Embryonic facial prominence (tissue), 1 donor: ENCODE measurements at regions not wholly inside any gene's neighbourhood (a gene's known extent, or its start where the extent isn't known, plus 50 kb on each side); places are given as distances from the start of the nearest gene placed in this dataset.
"Not testable (repeated sequence)": the region's sequence is repeated elsewhere in the genome, so short reads cannot be mapped to it uniquely, and the experiment has no call there.

Experiments
- DNase-seq: peaks from one replicate; pipeline ENCODE4 v3.0.0-alpha.2; 2016; ENCODE audit errors: extremely low spot score

DNA sequence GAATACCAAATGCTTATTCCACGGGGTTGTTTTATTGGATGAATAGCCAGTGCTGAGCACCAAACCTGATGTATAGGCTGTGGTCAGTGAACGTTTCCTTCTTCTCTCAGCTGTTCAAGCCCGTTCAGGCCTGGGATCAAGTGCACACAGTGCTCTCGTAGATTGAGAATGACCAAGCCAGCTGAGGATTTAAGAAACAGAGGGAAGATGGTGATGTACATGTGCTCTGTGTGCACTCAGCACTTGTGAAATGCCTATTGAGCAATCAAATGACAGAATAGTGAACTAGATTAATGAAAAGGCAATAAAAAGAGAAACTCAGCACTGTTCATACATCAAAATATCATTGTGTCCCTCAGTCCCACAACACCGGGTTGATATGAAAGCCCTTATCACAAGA lies 302.5 kb downstream of the BMPER start:
- no peak for DNase-seq

DNA sequence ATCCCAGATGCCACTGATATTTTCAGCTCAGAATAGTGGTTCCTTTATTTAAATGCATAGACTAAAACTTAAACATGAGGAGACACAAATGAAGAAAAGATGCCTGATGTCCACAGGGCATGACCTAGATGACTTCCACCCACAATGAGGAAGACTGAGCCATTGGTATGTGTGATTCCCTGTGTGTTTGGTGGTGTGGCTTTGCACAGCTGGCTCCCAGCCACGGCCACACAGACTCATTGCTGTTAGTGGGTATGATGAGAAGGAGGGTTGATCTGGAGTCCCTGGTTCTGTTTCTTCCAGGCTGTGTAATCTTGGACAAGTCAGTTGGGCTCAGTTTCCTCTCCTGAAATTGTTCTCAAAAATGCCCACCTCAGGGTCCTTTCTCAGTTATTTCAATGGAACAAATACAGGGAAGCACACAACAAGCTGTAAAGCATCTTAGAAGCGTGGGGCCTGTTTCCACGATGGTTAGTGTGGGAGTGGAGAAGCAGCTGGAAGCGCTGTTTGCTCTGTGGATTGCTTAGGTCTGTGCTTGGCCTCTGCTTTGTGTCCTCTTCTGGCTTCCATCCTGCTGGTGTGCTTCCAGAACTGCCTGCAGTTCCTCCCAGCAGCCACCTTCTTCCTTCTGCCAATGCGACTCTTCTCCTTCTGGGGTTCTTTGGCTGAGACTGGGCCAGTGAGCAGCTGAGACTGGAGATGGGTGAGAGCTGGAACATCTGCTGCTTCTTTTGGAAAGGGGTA lies 303.7 kb downstream of the BMPER start:
- no peak for DNase-seq

- no peak for DNase-seq
These were observed 305.7 kb downstream of the BMPER start for GRCh38 chr7:34211018-34211417.

DNA sequence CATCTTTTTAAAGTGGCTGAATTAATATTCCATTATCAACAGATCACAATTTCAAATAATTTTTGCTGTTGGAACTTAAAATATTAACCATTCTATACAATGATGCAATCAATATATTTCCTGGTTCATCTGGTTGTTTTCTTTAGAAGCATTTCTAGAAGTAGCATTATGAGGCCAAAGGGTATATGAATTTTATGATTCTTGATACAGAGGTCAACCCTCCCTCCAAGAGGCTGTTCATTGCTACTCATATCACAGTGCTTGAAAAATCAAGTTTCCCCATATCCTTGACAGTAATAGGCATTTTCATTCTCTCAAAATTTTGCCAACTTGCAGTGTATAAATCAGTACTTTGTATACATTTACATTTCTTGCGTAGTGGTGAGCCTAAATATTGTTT lies 312.6 kb downstream of the BMPER start:
- no peak for DNase-seq

GRCh38 chr7:34219153-34219718 lies 313.9 kb downstream of the BMPER start:
- no peak for DNase-seq

- no peak for DNase-seq
These were observed 315.3 kb downstream of the BMPER start for GRCh38 chr7:34220506-34221185.

DNA sequence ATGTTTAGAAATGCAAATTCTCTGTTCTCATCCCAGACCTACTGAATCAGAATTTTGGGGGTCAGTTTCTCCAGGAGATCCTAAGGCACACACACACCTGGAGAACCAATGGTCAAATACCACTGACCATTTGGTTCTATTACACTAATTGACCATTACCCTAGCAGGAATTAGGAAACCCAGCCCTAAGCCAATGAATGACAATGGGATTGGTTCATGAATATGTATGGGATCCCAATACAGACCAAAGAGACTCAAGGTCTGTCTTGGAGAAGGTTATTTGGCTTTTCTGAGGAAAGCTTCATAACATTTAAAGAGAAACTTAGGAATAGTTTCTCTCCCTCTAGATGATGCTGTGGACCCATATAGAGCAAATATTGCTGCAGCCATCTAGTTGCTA lies 317.0 kb downstream of the BMPER start:
- no peak for DNase-seq

DNA sequence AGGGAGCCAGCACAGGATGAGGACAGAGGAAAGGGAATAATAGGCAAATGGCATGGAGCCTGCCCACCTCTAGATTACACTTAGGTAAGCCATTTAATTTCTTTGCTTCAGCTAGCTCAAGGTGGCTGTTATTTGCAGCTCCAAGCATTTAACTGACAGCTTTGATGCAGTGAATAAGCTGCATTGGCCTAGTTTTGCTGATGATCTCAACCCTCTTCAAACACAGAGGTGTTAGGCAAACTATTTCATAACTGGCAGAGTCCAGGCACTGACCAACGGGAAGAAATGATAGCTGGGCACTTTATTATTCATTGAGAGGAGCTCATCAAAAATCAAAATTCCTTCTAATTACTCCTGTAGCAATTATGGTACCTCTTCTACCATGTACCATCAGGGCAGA lies 317.4 kb downstream of the BMPER start:
- no peak for DNase-seq

DNA sequence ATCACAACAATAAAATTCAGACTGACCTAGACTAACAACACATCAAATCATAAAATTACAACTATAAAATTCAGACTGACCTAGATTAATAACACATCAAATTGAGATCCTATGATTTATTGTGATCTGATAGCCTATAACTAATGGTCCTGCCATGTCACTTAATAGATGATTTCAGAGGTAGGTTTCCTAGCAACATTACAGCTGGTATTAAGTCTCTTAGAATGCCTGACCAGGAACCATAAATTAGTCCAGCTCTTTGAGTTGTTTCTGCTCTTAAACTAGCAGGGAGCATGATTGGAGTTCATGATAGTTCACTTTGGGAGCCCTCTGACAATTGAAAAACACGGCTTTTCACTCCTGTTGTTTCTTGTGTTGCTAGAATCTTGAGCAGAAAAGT lies 318.9 kb downstream of the BMPER start:
- no peak for DNase-seq

- DNase-seq: no peak
These were observed 319.9 kb downstream of the BMPER start for GRCh38 chr7:34225193-34225592.

DNA sequence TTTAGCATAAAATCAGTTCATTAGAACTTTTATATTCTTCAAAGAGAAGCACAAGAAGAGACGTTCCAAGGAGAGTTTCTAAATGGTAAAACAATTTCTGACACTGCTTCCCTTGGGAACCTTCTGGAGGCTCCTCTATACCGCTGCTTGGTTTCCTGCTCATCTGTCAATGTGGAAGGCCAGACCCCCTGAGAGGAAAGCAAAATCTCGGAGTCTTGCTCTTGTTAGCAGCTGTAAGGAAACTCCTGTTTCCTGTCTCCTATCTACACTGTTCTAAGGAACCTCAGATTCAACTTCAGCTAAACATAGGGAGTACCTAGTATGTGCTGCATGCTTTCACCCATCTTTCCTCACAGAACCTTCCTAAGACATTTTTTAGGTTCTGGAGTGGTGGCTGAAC lies 322.2 kb downstream of the BMPER start:
- no peak for DNase-seq

- DNase-seq: not testable (repeated sequence)
These were observed 329.8 kb downstream of the BMPER start for GRCh38 chr7:34235101-34235500.

GRCh38 chr7:34236057-34236456 lies 330.7 kb downstream of the BMPER start:
- no peak for DNase-seq

DNA sequence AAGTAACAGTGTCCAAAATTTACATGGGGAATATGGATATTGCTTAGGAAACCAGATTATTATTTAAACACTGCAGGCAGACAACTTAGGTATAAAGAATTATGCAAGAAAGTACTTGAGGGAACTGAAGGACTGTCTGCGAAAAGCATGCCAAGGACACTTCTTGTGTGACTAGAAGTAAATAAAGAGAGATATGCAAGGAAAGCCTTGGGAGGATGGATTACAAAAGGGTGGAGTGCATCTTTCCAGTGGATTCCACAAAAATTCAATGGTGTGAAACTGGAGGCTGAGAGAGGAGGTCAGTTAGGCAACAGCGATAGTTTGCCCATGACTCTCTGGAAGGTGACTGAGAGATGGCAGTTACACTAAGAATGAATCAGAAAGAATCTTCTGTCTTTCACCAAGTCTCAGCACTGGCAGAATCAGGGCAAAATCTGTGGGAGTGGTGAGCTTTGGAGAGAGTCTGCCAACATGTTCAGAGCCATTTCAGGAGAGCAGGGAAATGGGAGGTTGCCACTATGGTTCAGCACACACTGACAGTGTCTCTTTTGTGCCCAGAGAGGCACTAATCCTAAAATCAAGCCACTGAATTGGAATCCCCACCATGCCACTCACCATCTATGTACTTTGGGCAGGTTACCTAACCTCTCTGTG lies 331.6 kb downstream of the BMPER start:
- no peak for DNase-seq

GRCh38 chr7:34237493-34237849 lies 332.1 kb downstream of the BMPER start:
- no peak for DNase-seq

GRCh38 chr7:34240417-34240816 lies 335.1 kb downstream of the BMPER start:
- no peak for DNase-seq

- DNase-seq: no peak
These were observed 337.1 kb downstream of the BMPER start for GRCh38 chr7:34242391-34242790.

DNA sequence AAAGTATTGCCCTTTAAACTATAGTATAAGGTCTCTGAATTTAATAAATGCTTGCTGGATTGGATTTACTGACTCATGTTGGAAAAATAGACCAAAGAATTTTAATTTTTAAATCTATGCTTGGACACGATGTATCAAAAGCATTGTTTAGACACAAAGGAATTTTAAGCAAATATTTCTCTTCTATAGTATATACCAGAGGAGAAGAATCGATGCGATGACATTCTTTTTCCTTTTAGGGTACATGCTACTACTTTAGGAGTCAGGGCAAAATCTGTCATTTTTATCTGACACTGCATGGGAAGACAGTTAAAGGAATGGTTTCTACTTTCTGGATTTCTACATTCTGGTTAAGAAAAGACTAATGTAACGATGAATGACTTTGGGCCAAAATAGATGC lies 339.9 kb downstream of the BMPER start:
- DNase-seq: no peak

DNA sequence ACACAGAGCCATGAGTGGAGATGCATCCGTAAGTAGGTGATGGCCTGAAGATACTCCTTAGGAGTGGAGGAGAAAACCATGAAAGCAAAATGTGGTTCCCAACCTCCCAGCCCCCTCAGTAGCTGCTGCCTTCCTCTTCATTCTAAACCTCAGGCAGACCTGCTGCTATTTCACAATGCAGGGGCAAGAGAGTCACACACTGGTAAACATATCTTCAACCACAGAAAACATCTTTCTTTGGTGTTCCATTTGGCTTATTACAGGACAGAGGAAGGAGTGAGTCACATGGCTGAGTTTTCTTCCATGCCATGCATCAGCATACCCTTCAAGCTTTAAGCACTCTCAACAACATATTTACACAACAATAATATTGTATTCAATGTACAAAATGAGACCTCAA lies 342.1 kb downstream of the BMPER start:
- DNase-seq: no peak

- DNase-seq: no peak
These were observed 343.9 kb downstream of the BMPER start for GRCh38 chr7:34249192-34249591.

GRCh38 chr7:34260279-34260678 lies 354.9 kb downstream of the BMPER start:
- DNase-seq: no peak

DNA sequence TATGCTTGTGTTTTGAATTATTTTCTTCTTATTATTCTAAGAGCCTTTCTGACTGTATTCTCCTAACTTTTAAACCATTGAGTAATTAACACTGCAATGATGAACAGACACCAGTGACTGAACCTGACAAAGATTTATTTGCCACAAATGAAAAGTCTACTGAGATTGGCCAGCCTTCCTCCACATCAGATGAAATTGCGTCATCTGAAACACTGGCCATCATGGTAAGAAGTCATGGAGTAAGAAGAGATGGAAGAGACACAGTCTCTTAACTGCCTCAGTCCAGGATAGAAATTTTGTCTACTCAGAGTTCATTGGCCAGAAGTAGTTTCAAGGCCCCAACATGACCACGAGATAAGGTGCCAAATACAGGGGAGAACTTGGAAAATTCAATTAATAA lies 357.8 kb downstream of the BMPER start:
- no peak for DNase-seq

DNA sequence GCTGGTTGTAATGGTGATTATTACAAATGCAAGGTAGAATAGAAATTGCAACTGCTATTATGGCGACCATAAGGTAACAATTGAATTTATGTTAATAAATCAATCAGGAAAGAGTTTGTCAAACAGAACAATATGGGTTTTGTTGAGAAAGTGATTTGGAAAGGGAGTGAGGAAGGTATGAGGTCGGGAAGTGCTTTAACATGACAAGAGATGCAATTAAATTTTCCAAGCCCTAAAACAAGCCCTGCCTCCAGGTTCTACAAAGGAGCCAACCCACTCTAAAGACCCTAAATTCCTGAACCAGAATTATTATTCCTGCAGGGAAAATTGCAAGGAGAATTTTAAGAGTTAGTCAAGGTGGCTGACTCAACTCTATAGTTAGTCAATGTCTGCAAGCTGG lies 363.7 kb downstream of the BMPER start:
- no peak for DNase-seq
